ENCODE measurements at regions not wholly inside any gene's neighbourhood (a gene's known extent, or its start where the extent isn't known, plus 50 kb on each side); places are given as distances from the start of the nearest gene placed in this dataset.

DNA sequence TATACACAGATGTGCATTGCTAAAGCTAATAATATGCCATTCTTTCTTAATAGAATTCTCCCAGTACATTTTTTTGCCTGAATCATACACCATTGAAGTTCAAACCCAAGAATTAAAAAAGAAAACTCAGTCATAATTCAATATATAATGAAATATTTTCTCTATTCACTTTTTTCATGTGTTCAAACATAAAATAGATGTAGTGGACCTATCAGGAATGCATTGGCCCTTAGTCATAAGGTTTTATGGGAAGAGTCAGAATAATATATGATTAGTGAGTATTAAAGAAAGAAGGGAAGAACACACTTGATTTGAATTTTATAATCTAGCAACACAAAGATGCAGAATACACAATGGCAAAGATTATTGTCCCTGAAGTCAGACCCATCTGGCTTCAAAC lies 297.0 kb upstream of the COL3A1 start:
- TF ChIP-seq CTCF (IDR thresholded peaks at IDR 0.05) (no peak), POLR2A (IDR thresholded peaks at IDR 0.05) (no peak), EP300 (IDR thresholded peaks at IDR 0.05) (no peak)

Measured in ovary (tissue), 3 donors.